ENCODE measurements at regions not wholly inside any gene's neighbourhood (a gene's known extent, or its start where the extent isn't known, plus 50 kb on each side); places are given as distances from the start of the nearest gene placed in this dataset.
"Not testable (repeated sequence)": the region's sequence is repeated elsewhere in the genome, so short reads cannot be mapped to it uniquely, and the experiment has no call there.

GRCh38 chr5:20765074-20765473, 777.1 kb upstream of the CDH18 start:
- not testable (repeated sequence) for DNase-seq

GRCh38 chr5:20759459-20759858, 771.5 kb upstream of the CDH18 start:
- not testable (repeated sequence) for DNase-seq

- not testable (repeated sequence) for DNase-seq
Measured at GRCh38 chr5:20752179-20752578, 764.2 kb upstream of the CDH18 start.

- DNase-seq = not testable (repeated sequence)
Measured at GRCh38 chr5:20735715-20736114, 747.7 kb upstream of the CDH18 start.

GRCh38 chr5:20732223-20732622, 744.2 kb upstream of the CDH18 start:
- not testable (repeated sequence) for DNase-seq

GRCh38 chr5:20721286-20721685, 733.3 kb upstream of the CDH18 start:
- DNase-seq = not testable (repeated sequence)

- not testable (repeated sequence) for DNase-seq
Measured at GRCh38 chr5:20711520-20712155, 723.6 kb upstream of the CDH18 start.

- DNase-seq = not testable (repeated sequence)
Measured at GRCh38 chr5:20707634-20708033, 719.6 kb upstream of the CDH18 start.

GRCh38 chr5:20694121-20694520, 706.1 kb upstream of the CDH18 start:
- DNase-seq = no peak

GRCh38 chr5:20692913-20693312, 704.9 kb upstream of the CDH18 start:
- DNase-seq = no peak

GRCh38 chr5:20683241-20683940, 695.4 kb upstream of the CDH18 start:
- DNase-seq = no peak

- DNase-seq = no peak
Measured at GRCh38 chr5:20680718-20681302, 692.8 kb upstream of the CDH18 start.

GRCh38 chr5:20678814-20679298, 690.9 kb upstream of the CDH18 start:
- no peak for DNase-seq

GRCh38 chr5:20678386-20678785, 690.4 kb upstream of the CDH18 start:
- no peak for DNase-seq

GRCh38 chr5:20660588-20660987, 672.6 kb upstream of the CDH18 start:
- no peak for DNase-seq

GRCh38 chr5:20656262-20656661, 668.3 kb upstream of the CDH18 start:
- no peak for DNase-seq

- DNase-seq = no peak
Measured at GRCh38 chr5:20655211-20655610, 667.2 kb upstream of the CDH18 start.

- no peak for DNase-seq
Measured at GRCh38 chr5:20654746-20655145, 666.7 kb upstream of the CDH18 start.

- DNase-seq = no peak
Measured at GRCh38 chr5:20654033-20654432, 666.0 kb upstream of the CDH18 start.

GRCh38 chr5:20649966-20650365, 662.0 kb upstream of the CDH18 start:
- no peak for DNase-seq

- DNase-seq = no peak
Measured at GRCh38 chr5:20648981-20649380, 661.0 kb upstream of the CDH18 start.

GRCh38 chr5:20636686-20637085, 648.7 kb upstream of the CDH18 start:
- no peak for DNase-seq

GRCh38 chr5:20619591-20619990, 631.6 kb upstream of the CDH18 start:
- DNase-seq = peak; percentile 22 to 65

GRCh38 chr5:20618340-20618739, 630.3 kb upstream of the CDH18 start:
- DNase-seq = no peak
